ENCODE measurements at regions not wholly inside any gene's neighbourhood (a gene's known extent, or its start where the extent isn't known, plus 50 kb on each side); places are given as distances from the start of the nearest gene placed in this dataset.

GRCh38 chr3:135706758-135707375, 258.7 kb upstream of the PPP2R3A start:
- in situ Hi-C loops (cut with MboI): no loop called here
- CTCF ChIA-PET (ENCODE audit: low intra/inter-chr PET ratio): no interaction called here

GRCh38 chr3:135719449-135719848, 246.1 kb upstream of the PPP2R3A start:
- Histone ChIP-seq H3K4me2 (ENCODE audit: insufficient read depth, low read length) (no peak overlapping the region), H3K79me2 (ENCODE audit: control insufficient read depth, insufficient read depth, low read length) (no peaks in the 10 kb centered on the region), H3K9me3 (replicated peaks; ENCODE audit: control insufficient read depth, insufficient read depth, low read depth, low read length) (no peaks in the 10 kb centered on the region), H3K36me3 (ENCODE audit: control insufficient read depth, insufficient read depth, low read length) (no peaks in the 10 kb centered on the region), H3K4me3 (no peak overlapping the region), H3K27me3 (ENCODE audit: control insufficient read depth in 2 of 2, insufficient read depth in 2 of 2, low read length in 2 of 2) (no peaks in the 10 kb centered on the region), H3K9ac (ENCODE audit: insufficient read depth in 1 of 2, low read depth in 2 of 2, low read length in 2 of 2) (no peak overlapping the region), H4K20me1 (replicated peaks; ENCODE audit: control insufficient read depth, insufficient read depth, low read length) (no peaks in the 10 kb centered on the region), H2AFZ (ENCODE audit: low read depth, low read length) (no peak overlapping the region), H3K27ac (ENCODE audit: extremely low read depth, low read depth, low read length) (no peak overlapping the region), H3K9me1 (ENCODE audit: control insufficient read depth, insufficient read depth, low read length) (no peaks in the 10 kb centered on the region), H3K4me1 (replicated peaks in 1 of 2; ENCODE audit: control insufficient read depth in 2 of 2, insufficient read depth in 2 of 2, low read length in 2 of 2) (no peaks in the 10 kb centered on the region)
- FAIRE-seq (no peak), DNase-seq (ENCODE audit: extremely low read depth in 1 of 4, low spot score in 3 of 4) (no peak), ATAC-seq (no peak)
- POLR2A ChIA-PET: no interaction called here
- no TSS peak for BruUV-seq (replicated peaks)
- CTCF ChIA-PET (ENCODE audit: low intra/inter-chr PET ratio): no interaction called here
- in situ Hi-C loops (cut with MboI) (no loop called here), intact Hi-C loops (cut with micrococcal nuclease) (no loop called here)
- 0% methylated on average over 1 of the region's 1 CpG for WGBS (ENCODE audit: insufficient coverage, low coverage, missing lambda C conversion rate)
- TF ChIP-seq LARP7 (IDR thresholded peaks at IDR 0.05): no peak
- no peak for TF ChIP-seq ZNF57 (CRISPR knock-in tag; IDR thresholded peaks at IDR 0.05)
- TF ChIP-seq ARID4B (CRISPR knock-in tag; IDR thresholded peaks at IDR 0.05): no peak
- no peak for TF ChIP-seq ZC3H8 (IDR thresholded peaks at IDR 0.05)
- no peak for TF ChIP-seq BRF2 (IDR thresholded peaks at IDR 0.05; ENCODE audit: borderline replicate concordance, insufficient read depth, insufficient read length)
- no peak for TF ChIP-seq PTBP1 (IDR thresholded peaks at IDR 0.05; ENCODE audit: low read depth, low read length)
- TF ChIP-seq MCM3 (IDR thresholded peaks at IDR 0.05): no peak
- TF ChIP-seq ZNF197 (CRISPR knock-in tag; IDR thresholded peaks at IDR 0.05; ENCODE audit: low read depth): no peak
- TF ChIP-seq TARDBP (IDR thresholded peaks at IDR 0.05): no peak

More at GRCh38 chr3:135706758-135707375, 258.7 kb upstream of the PPP2R3A start:
- Histone ChIP-seq H3K27ac (ENCODE audit: extremely low read depth, low read depth, low read length) (no peak overlapping the region), H4K20me1 (replicated peaks; ENCODE audit: control insufficient read depth, insufficient read depth, low read length) (no peaks in the 10 kb centered on the region), H3K36me3 (ENCODE audit: control insufficient read depth, insufficient read depth, low read length) (no peaks in the 10 kb centered on the region), H2AFZ (ENCODE audit: low read depth, low read length) (no peak overlapping the region), H3K9me1 (ENCODE audit: control insufficient read depth, insufficient read depth, low read length) (no peaks in the 10 kb centered on the region), H3K4me2 (ENCODE audit: insufficient read depth, low read length) (no peak overlapping the region), H3K4me1 (replicated peaks in 1 of 2; ENCODE audit: control insufficient read depth in 2 of 2, insufficient read depth in 2 of 2, low read length in 2 of 2) (no peaks in the 10 kb centered on the region), H3K27me3 (ENCODE audit: control insufficient read depth in 2 of 2, insufficient read depth in 2 of 2, low read length in 2 of 2) (no peaks in the 10 kb centered on the region), H3K79me2 (ENCODE audit: control insufficient read depth, insufficient read depth, low read length) (no peaks in the 10 kb centered on the region), H3K4me3 (no peak overlapping the region), H3K9me3 (replicated peaks; ENCODE audit: control insufficient read depth, insufficient read depth, low read depth, low read length) (no peaks in the 10 kb centered on the region), H3K9ac (ENCODE audit: insufficient read depth in 1 of 2, low read depth in 2 of 2, low read length in 2 of 2) (no peak overlapping the region)
- intact Hi-C loops (cut with micrococcal nuclease): no loop called here
- ATAC-seq: no peak
- no peak for TF ChIP-seq HES1 (IDR thresholded peaks at IDR 0.05; ENCODE audit: low read depth)
- peak; percentile 25; the same call in 1 of the 2 replicates for TF ChIP-seq TAL1 (IDR thresholded peaks at IDR 0.05)
- TF ChIP-seq SRSF1 (IDR thresholded peaks at IDR 0.05; ENCODE audit: low read depth, low read length): no peak
- BruUV-seq (replicated peaks): no TSS peak
- POLR2A ChIA-PET: no interaction called here
- DNase-seq (ENCODE audit: extremely low read depth in 1 of 4, low spot score in 3 of 4): no peak
- 2% methylated on average over 4 of the region's 4 CpGs for WGBS (ENCODE audit: insufficient coverage, low coverage, missing lambda C conversion rate)
- no peak for FAIRE-seq

Measured in K562 (cell line).